Epithelial cell of proximal tubule (primary cell): ENCODE measurements at regions not wholly inside any gene's neighbourhood (a gene's known extent, or its start where the extent isn't known, plus 50 kb on each side); places are given as distances from the start of the nearest gene placed in this dataset.

Experiments used
- DNase-seq: peaks from one replicate; pipeline ENCODE4 v3.0.0-alpha.2; 2011; ENCODE audit warnings: low read depth
- H3K4me3 ChIP-seq: 2 replicates; pipeline ENCODE4 v1.5.1; 2011; ENCODE audit warnings: low read depth, mild to moderate bottlenecking, low read length
- TF ChIP-seq, protein P1 (sequence below): conservative IDR thresholded peaks from 2 replicates; pipeline ENCODE4 v1.5.1; 2012; ENCODE audit warnings: low read depth, mild to moderate bottlenecking, low read length

DNA sequence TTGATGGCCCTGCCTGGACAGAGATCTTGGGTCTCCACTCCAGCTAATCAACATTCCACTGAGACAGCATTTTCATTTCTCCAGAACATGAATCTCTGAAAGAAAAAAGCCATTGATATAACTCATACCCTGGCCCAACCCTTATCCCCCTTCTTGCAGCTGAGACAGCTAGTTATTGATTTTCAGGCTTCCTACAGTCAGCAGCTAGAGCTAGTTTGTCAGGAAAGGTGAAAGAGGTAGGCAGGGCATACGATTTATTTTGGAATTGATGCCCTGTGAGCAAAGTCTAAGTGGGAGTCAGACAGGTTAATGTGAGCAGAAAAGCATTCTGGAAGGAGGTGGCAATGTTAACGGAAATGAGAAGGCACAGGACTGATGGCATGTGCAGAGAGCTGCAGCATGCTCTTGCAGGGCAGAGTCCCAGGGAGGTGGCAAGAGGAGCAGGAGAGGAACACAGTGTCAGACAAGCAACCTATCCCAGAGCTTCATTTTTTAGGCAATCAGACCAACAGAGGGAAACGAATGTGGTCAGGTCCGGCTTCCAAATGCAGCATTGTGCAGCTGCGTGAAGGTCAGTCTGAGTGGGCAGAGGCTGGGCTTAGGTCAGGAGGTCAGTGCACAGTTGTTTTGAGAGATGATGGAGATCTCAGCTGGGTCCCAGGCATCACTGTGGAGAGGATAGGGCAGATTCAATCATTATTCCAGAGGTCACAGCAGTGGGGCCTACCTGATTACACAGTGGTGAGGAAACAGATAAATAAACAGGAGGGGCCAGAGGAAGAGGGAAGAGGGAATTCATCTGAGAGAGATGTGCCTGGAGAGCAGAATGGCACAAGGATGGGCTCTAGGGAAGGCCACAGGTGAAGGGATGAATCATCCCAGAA is 134.8 kb downstream of the CMPK2 start:
- TF ChIP-seq, protein P1, sequence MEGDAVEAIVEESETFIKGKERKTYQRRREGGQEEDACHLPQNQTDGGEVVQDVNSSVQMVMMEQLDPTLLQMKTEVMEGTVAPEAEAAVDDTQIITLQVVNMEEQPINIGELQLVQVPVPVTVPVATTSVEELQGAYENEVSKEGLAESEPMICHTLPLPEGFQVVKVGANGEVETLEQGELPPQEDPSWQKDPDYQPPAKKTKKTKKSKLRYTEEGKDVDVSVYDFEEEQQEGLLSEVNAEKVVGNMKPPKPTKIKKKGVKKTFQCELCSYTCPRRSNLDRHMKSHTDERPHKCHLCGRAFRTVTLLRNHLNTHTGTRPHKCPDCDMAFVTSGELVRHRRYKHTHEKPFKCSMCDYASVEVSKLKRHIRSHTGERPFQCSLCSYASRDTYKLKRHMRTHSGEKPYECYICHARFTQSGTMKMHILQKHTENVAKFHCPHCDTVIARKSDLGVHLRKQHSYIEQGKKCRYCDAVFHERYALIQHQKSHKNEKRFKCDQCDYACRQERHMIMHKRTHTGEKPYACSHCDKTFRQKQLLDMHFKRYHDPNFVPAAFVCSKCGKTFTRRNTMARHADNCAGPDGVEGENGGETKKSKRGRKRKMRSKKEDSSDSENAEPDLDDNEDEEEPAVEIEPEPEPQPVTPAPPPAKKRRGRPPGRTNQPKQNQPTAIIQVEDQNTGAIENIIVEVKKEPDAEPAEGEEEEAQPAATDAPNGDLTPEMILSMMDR, result no peak
- H3K4me3 ChIP-seq, result no peak overlapping the region
- DNase-seq, result no peak

DNA sequence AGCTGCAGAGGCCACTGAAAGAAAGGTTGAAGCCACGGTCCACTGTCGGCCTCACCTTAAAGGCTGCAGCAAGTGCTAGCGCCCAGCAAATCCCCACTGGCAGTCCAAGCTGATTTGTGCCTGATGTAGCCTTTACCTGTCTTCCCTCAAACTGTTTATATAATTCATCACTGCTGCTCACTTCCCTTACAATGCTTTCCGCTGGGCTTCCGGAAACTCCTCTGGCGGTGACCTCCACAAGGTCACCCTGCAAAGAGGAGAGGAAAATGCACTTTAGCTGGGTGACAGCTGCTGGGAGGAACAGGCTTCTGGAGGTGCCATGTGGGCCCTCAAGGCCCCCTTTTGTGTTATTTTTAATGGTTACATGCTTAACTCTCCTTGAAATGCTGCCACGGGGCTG is 126.2 kb downstream of the CMPK2 start:
- no peak for DNase-seq
- H3K4me3 ChIP-seq, result no peak overlapping the region
- TF ChIP-seq, protein P1, result no peak

DNA sequence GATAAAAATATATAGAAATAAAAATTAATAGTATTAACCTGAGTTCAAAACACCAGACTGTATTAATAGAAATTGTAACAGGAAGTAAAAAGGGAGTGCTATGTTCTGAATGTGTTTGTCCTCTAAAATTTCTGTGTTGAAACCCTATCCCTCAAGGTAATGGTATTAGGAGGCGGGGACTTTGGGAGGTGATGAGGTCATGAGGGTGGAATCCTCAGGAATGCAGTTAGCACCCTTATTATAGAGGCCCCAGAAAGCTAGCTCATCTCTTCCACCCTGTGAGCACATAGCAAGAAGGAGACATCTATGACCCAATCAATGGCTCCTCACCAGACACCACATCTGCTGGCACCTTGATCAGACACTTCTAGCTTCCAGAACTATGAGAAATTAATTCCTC is 124.5 kb downstream of the CMPK2 start:
- TF ChIP-seq, protein P1, result no peak
- H3K4me3 ChIP-seq, result no peak overlapping the region
- no peak for DNase-seq

DNA sequence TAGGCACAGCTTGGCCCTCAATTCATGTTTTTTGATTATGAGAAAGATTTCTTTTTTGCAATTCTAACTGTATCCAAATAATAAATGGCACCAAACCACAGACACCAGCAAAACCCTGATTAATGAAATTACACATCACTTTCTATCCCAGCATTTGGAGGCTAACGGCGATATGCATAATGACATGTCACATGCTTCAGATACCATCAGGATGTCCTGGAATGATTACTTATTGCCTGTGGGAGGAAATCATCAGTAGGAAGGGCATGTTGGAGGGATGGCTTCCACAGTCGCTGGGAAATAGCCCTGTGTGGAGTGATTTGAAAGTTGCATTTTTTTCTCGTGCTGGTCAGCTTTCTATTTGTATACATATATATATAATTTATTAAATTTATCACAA is 121.7 kb downstream of the CMPK2 start:
- no peak overlapping the region for H3K4me3 ChIP-seq
- DNase-seq, result no peak
- TF ChIP-seq, protein P1, result no peak

DNA sequence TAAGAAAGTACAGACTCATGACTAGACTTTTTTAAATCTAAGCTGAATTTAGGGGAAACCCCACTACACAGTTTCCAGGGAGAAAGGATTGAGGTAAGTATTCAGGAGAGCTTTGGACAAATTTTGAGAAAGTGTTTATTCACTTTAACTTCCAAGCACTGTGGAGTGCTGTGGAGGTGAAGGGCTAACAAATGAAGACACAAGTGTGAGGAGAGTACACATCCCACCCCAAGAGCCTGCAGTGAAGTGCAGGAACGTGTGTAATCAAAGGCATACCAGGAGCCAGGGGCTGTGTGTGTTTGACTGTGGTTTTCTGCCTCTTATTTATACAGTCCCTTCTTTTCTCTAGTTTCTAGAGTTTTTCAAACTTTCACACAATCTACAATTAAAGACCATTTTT is 118.3 kb downstream of the CMPK2 start:
- TF ChIP-seq, protein P1, result no peak
- no peak overlapping the region for H3K4me3 ChIP-seq
- no peak for DNase-seq

DNA sequence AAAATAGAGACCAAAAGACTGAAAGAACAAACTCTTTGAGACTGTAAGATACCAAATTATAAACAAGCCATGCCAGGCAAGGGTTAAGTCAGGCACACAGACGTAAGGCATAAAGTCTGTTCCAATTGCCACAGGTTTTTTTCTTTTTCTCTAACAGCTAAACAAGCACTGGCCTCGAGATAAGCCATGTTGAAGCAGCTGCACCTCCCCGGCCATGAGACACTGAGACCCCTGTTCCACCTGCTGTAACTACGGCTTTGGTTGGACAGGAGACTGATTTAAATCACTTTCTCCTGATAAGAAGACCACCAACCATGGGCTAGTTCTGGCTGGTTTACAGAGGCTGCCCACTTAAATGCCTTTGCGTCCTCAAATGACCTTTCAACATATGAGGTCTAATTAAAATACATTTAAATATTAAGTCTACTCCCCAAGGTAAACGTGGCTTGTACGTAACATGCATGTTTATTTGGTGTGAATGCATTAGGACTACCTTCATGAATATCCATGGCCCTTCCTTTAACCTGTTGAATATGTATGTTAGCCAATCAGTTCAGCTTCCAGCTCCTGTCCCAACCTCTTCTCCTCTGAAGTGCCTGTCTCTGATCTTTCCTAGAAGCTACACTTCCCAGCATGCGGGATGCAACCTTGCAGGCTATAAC is 117.2 kb downstream of the CMPK2 start:
- H3K4me3 ChIP-seq, result no peak overlapping the region
- TF ChIP-seq, protein P1, result no peak
- no peak for DNase-seq
